GM18870 (cell line): ENCODE measurements at regions not wholly inside any gene's neighbourhood (a gene's known extent, or its start where the extent isn't known, plus 50 kb on each side); places are given as distances from the start of the nearest gene placed in this dataset.
"Not testable (repeated sequence)": the region's sequence is repeated elsewhere in the genome, so short reads cannot be mapped to it uniquely, and the experiment has no call there.

Source experiments
- ATAC-seq: cut with Tn5 transposase; IDR thresholded peaks from one replicate; pipeline ENCODE4 v1.9.1; 2021; ENCODE audit warnings: moderate library complexity; ENCODE audit not compliant: unreplicated experiment

DNA sequence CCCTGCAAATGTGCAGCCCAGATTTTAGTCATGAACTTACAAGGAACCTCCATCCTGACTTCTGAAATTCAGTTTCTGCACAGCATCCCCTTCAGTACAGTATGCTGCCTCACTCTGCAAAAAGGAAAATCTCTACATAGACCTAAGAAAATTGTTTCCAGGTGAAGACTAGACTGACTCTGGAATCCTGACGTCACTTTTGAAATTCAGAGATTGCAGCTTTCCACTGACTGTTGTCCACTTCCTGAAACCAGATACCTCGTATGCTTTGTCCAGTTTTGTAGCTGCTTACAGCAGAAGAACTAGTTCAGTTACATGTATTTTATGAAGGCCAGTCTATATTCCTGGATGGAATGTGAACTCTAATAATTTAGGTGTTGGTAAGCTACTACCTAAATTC lies 629.3 kb upstream of the ST8SIA4 start:
- no peak for ATAC-seq

DNA sequence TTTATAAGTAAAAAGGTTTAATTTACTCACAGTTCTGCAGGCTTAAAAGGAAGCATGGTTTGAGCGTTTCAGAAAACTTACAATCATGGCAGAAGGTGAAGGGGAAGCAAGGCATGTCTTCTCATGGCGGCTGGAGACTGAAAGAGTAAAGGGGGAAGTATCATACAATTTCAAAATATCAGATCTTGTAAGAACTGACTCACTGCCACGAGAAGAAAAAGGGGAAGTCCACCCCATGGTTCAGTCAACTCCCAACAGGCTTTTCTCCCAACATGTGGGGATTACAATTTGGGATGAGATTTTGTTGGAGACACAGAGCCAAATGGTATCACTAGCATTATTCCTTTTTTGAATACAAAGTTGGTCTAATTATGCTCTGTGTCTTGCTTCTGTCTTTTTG lies 627.9 kb upstream of the ST8SIA4 start:
- no peak for ATAC-seq

DNA sequence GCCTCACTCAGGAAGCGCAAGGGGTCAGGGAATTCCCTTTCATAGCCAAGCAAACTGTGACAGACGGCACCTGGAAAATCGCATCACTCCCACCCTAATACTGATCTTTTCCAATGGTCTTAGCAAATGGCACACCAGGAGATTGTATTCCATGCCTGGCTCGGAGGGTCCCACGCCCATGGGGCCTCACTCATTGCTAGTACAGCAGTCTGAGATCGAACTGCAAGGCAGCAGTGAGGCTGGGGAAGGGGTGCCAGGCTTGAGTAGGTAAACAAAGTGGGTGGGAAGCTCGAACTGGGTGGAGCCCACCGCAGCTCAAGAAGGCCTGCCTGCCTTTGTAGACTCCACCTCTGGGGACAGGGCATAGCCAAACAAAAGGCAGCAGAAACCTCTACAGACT lies 626.0 kb upstream of the ST8SIA4 start:
- not testable (repeated sequence) for ATAC-seq

DNA sequence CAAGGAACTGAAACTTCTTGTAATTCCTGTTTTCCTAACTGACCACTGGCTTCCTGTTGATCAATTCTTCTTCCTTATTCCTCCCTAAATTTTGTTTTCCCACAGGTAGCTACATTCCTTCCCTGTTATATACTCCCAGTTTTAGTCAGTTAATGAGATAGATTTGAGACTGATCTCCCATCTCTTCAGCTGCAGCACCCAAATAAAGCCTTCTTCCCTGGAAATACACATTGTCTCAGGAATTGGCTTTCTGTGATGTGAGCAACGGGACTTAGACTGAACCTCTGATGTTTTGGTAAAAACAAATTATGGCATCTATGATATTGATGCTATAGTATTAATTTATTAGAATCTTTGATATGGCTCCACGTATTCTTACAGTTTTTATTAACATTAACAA lies 617.3 kb upstream of the ST8SIA4 start:
- no peak for ATAC-seq

DNA sequence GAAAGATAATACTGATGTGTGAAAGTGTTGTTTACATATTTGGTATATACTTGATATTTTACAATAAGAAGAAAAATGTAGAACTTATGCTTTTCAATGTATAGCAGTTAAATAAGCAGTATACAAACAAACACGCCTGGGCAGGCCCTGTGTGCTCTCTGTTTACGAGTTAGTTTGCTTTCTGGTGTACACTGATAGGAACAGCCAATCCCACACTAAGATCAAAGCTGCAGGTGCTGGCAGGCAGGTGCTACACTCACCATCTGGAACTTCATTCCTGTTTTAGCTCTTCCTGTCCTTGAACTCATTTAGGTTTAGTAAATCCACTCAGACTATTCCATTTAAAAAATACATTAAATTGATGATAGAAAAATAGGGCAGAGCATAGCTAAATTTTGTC lies 614.7 kb upstream of the ST8SIA4 start:
- no peak for ATAC-seq

DNA sequence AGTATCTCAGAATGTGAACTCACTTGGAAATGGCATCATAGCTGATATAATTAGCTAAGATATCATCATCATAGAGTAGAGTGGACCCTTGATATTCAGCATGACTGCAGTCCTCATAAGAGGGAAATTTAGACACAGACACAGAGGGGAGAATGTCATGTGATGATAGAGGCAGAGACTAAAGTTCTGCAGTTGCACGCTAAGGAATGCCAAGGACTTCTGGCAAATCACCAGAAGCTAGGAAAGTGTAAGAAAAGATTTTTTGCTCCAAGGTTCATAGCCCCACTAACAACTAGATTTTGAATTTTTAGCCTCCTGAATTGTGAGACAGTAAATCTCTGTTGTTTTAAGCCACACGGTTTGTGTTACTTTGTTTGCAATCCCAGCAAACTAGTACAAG lies 612.6 kb upstream of the ST8SIA4 start:
- ATAC-seq, result no peak

DNA sequence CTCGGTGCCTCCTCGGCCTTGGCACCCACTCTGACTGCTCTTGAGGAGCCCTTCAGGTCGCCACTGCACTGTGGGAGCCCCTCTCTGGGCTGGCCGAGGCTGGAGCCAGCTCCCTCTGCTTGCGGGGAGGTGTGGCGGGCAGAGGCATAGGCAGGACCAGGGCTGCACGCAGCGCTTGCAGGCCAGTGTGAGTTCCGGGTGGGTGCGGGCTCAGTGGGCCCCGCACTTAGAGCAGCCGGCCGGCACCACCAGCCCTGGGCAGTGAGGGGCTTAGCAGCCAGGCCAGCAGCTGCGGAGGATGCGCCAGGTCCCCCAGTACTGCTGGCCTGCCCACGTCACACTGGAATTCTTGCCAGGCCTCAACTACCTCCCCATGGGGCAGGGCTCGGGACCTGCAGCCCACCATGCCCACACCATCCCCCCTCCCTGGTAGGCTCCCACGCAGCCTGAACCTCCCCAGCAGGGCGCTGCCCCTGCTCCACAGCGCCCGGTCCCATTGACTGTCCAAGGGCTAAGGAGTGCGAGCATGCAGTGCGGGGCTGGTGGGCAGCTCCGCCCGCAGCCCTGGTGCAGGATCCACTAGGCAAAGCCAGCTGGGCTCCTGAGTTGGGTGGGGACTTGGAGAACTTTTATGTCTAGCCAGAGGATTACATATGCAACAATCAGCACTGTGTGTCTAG lies 602.9 kb upstream of the ST8SIA4 start:
- no peak for ATAC-seq

DNA sequence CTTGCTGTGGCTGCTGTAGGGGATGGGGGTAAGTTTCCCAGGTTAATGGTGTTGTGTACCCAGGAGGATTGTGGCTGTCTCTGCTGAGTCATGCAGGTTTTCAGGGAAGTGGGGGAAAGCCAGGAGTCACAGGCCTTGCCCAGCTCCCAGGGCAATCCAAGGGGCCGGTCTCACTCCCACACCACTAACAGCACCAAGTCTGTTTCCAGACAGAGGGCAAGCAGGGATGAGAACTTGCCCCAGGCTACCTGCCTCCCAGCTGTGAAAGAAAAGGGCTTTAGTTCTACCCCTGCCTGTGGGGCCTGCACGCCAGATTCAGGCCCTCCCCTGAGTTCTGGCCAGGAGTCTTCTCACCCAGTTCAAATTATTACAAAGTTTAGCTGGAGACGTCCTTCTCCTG lies 579.8 kb upstream of the ST8SIA4 start:
- no peak for ATAC-seq

DNA sequence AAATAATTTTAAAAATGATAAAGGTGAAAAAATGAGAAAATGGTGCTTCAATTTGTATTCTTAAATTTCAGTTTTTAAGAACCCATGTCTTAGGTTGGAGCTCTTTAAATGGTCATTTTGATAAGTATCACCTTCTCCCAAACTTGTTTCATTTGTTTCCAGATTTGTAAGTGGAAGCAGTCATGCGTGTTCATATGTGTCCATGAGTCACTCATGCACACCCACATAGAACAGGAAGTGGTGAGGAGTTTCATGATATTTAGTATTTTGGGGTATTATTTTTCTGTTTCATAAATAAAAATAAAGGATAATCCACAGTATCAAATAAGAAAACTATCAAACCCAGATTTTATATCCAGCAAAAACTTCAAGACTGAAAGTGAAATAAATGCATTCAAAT lies 570.4 kb upstream of the ST8SIA4 start:
- no peak for ATAC-seq

DNA sequence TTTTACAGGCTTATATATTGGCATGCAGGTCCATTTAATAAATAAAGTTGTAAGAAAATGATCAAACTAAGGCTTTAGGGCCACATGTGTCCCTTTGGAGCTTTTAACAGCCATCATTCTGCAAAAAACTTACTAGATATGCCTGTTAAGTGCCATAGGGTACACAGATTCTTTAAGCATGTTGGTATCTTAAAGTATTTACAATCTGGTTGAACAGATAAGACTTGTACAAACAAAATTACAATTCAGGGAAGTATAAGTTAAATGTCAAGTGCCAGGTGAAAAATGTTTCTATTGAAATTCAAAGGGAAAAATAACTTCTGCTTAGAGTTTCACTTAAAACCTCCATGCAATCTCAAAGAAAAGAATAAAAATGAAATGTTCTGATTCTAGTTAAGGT lies 558.4 kb upstream of the ST8SIA4 start:
- no peak for ATAC-seq

DNA sequence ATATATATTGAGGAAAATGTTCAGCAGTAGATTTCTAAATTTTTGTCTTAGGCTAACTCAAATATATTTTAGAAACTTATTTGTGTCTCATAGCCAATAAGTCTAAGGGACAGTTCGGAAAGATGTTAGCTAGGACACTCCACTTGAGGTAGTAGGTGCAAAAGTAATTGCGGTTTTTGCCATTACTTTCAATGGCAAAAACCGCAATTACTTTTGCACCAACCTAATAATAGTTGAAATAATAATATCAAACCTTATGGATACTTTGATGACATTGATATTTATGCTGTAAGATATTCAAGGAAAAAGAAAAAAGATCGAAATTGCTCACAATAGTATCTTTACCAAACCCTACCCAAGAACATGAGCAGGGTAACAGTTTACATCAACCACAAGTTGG lies 555.5 kb upstream of the ST8SIA4 start:
- ATAC-seq, result no peak

DNA sequence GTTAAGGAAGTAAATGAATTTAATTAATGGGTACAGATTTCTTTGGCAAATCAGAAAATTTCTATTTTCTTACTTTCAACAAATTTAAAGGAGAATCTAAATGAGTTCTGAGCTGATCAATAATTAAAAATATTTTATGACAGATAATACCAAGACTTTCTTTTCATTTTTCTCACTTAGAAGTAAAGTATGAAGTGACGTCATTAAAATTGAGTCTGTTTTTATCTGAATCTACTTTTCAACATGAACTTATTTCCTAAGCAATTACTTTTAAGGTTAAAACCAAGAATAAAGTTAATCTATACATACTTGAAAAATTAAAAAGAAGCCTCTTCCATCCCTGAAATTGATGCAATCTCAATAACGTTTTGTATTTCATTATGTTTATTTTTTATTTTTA lies 552.8 kb upstream of the ST8SIA4 start:
- ATAC-seq, result no peak

DNA sequence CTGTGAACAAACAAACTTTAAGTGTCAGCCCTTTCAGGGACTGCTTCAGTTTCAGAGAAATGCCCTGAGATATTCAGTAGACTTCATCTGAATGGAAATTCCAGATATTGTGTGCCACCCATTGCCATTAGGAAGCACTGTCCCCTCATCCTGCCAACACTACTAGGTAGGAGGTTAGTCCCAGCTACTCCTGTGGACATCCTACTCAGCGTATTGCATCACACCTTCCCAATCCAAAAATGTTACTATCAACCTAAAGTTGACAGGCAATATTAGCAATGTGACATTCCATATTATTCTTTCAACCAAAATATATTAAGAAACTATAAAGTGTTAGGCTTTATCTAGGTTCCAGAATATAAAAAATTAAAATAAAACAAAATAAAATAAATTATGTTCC lies 552.0 kb upstream of the ST8SIA4 start:
- no peak for ATAC-seq

DNA sequence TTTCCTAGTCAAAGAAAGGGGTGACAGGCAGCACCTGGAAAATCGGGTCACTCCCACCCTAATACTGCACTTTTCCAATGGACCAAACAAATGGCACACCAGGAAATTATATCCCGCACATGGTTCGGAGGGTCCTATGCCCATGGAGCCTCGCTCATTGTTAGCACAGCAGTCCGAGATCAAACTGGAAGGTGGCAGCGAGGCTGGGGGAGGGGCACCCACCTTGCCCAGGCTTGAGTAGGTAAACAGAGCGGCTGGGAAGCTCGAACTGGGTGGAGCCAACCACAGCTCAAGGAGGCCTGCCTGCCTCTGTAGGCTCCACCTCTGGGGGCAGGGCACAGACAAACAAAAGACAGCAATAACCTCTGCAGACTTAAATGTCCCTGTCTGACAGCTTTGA lies 539.2 kb upstream of the ST8SIA4 start:
- not testable (repeated sequence) for ATAC-seq

DNA sequence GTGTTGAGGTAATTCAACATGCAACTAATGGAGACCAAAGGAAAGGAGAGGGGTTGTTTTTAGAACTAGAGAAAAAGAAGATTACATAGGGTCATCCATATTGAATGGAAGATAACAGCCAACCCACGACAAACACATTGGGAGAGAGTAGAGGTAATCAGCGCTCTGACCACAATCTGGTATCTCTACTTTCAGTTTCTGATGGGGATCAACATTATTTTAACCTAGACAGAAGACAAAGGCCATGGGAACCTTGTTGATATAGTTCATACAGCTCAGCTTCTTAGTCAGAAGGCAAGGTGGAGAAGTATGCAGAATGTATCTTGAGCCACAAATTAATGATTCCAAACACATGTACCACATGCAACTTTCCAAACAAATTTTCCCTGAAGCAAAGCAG lies 537.1 kb upstream of the ST8SIA4 start:
- ATAC-seq, result no peak

DNA sequence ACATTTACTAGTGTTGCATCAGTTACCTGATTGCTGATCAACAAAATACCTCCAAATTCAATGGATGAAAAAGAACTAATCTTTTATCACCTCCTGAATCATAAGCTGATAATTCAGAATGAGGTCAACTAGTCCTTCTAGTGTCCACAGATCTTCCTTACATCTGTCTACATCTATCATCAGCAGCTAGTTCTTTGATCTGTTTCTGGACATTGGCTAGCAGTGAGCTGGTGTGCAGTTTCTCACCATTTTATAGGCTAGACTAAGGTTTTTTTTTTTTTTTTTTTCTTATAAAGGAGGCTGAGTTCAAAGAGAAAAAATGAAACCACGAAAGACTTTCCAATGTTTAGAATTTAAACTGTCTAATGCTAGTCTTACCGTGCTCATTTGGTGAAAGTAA lies 534.3 kb upstream of the ST8SIA4 start:
- no peak for ATAC-seq

DNA sequence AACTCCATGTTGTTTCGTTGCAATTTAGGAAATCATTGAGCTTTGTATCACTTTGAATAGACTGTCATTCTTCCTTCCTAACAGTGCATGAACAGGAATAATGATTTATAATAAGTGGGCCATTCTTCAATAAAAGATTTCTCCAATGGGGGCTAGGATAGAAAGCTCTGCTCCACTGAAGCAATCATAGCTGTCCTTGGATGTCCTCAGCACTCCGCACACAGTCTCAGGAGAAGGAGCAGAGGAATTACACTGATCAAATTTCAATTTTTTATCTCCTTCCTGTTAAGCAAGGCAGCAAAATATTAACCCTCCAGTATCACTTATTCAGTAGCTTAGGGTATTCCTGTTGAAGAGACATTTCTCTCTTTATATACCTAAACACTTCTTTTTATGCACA lies 532.7 kb upstream of the ST8SIA4 start:
- no peak for ATAC-seq

DNA sequence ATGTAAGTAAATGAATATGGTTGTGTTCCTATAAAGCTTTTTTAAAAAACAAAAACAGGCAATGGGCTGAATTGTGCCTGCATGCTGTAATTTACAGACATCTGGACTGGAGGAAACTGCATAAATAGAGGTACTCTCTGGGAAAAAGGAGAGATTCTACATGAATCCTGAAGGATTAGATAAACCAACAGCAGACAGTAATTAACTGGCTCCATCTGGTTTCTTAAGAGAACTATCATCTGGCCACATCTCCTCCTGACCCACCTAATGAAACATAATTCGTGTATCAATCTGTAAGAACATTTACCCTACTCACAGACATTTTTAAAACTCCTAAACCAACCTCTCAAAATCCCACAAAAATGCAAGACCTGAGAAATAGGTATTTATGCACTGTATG lies 528.1 kb upstream of the ST8SIA4 start:
- ATAC-seq, result no peak

DNA sequence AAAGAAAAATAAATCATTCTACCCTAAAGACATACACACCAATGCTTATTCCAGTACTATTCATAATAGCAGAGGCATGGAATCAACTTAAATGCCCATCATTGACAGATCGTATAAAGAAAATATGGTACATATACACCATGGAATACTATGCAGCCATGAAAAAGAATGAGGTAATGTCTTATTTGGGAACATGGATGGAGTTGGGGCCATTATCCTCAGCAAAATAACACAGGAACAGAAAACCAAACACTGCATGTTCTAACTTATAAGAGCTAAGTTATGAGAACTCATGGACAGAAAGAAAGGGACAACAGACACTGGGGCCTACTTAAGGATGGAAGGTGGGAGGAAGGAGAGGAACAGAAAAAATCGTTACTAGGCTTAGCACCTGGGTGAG lies 527.5 kb upstream of the ST8SIA4 start:
- ATAC-seq, result no peak

DNA sequence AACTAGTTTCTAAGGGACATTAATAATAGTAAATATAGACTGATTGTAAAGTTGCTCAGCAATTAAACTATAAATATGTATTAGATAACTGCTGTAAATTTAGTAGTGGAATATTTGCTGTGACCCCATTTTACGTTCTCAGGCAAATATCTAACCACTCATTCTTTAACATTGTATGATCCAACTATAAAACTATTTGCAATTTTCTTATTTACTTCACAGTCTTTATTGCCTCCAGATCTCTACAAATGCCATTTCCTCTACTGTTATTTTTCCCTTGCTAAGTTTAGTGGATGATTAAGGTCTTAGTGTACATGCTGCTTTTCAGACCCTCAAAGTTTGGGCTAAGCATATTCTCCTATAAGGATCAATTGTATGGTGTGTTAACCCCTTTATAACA lies 526.2 kb upstream of the ST8SIA4 start:
- ATAC-seq, result no peak

DNA sequence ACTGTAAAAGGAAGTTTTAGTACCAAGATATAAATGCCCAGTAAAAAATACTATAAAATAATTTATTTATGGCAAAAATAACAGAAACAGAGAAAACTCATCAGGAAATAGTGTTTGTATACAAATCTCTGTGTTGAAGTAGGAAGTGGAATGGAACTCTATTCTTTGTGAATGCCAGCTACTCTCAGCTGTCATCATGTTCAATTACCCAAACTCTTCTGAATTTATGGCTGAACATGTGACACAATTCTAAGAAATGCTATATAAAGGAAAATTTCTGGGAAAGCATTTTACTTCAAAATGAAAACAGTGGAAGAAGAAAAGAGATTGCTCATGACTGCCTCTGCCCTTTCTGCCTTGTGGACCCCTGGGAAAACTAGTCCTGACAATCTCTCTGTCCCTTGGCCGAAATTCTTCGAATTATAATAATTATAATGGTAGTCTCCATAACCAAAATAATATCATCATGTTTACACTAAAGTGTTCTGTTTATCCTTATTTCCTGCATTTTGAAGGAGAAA lies 522.3 kb upstream of the ST8SIA4 start:
- no peak for ATAC-seq

DNA sequence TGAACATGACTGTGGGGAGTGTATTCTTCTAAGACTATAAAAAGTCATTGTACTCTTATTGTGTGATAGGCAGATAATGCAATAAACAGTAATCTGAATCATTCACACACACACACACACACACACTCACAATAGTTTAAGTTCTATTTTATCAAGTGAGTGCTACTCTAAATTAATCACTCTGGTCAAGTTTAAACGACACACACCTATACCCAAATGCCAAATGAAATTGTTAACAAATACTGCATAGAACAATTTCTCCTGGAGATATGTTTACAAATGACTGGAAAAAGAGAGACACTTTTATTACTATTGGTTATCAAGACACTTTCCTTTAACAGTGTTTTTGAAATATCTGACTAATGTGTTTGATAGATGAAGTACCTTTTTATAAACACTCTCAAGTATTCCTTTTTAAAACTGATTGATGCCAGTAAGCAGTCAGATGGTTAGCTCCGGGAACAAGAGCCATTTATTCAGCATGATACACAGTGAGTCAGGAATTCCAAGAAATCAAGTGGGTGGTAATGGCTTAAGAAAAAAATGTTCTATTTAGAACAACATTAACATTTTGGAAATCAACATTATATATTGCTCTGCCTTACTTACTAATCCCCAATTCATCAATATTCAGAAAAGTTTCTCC lies 521.6 kb upstream of the ST8SIA4 start:
- ATAC-seq, result no peak

DNA sequence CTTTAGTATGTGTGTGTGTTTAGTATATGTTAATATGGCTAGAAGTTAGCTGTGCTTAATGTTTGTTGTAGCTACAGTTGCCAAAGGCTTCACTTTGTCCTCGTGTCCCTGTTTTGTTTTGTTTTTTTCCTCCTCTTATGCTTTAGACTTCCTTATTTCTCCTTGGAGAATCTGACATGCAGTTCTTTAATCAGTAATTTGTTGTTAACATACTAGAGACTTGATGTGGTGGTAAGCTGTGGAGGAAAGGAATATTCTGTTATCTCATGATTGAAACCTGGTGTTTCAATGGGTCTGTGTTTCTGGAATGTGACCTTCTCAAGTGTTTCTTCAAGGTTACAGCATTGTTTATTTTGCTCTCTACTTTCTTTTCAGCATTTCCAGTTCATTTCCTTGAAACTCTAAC lies 515.6 kb upstream of the ST8SIA4 start:
- ATAC-seq, result no peak
